ENCODE measurements at regions not wholly inside any gene's neighbourhood (a gene's known extent, or its start where the extent isn't known, plus 50 kb on each side); places are given as distances from the start of the nearest gene placed in this dataset.

- no peak for DNase-seq (ENCODE audit: low read depth)
Observed at GRCh38 chr10:31644931-31645633, 283.5 kb downstream of the ARHGAP12 start.

- DNase-seq (ENCODE audit: low read depth) = no peak
Observed at GRCh38 chr10:31642281-31642680, 286.4 kb downstream of the ARHGAP12 start.

GRCh38 chr10:31635415-31636065 is 293.1 kb downstream of the ARHGAP12 start:
- no peak for DNase-seq (ENCODE audit: low read depth)

GRCh38 chr10:31635009-31635408 is 293.6 kb downstream of the ARHGAP12 start:
- no peak for DNase-seq (ENCODE audit: low read depth)

GRCh38 chr10:31630861-31631567 is 297.6 kb downstream of the ARHGAP12 start:
- DNase-seq (ENCODE audit: low read depth) = no peak

- DNase-seq (ENCODE audit: low read depth) = no peak
Observed at GRCh38 chr10:31625566-31625965, 303.1 kb downstream of the ARHGAP12 start.

GRCh38 chr10:31624611-31625010 is 304.0 kb downstream of the ARHGAP12 start:
- DNase-seq (ENCODE audit: low read depth) = no peak

- no peak for DNase-seq (ENCODE audit: low read depth)
Observed at GRCh38 chr10:31623947-31624346, 304.7 kb downstream of the ARHGAP12 start.

- DNase-seq (ENCODE audit: low read depth) = peak; percentile 63
Observed at GRCh38 chr10:31623466-31623865, 304.4 kb downstream of the ZEB1 start.

- peak; percentile 92 for DNase-seq (ENCODE audit: low read depth)
Observed at GRCh38 chr10:31622978-31623377, 304.0 kb downstream of the ZEB1 start.

- DNase-seq (ENCODE audit: low read depth) = no peak
Observed at GRCh38 chr10:31621733-31622132, 302.7 kb downstream of the ZEB1 start.

GRCh38 chr10:31620226-31621151 is 301.5 kb downstream of the ZEB1 start:
- no peak for DNase-seq (ENCODE audit: low read depth)

GRCh38 chr10:31619531-31620061 is 300.6 kb downstream of the ZEB1 start:
- no peak for DNase-seq (ENCODE audit: low read depth)

GRCh38 chr10:31618541-31619291 is 299.7 kb downstream of the ZEB1 start:
- DNase-seq (ENCODE audit: low read depth) = peak; percentile 49

- no peak for DNase-seq (ENCODE audit: low read depth)
Observed at GRCh38 chr10:31617757-31618156, 298.7 kb downstream of the ZEB1 start.

- DNase-seq (ENCODE audit: low read depth) = no peak
Observed at GRCh38 chr10:31617133-31617532, 298.1 kb downstream of the ZEB1 start.

- no peak for DNase-seq (ENCODE audit: low read depth)
Observed at GRCh38 chr10:31615129-31615528, 296.1 kb downstream of the ZEB1 start.

- DNase-seq (ENCODE audit: low read depth) = no peak
Observed at GRCh38 chr10:31614611-31615010, 295.6 kb downstream of the ZEB1 start.

GRCh38 chr10:31612082-31612481 is 293.1 kb downstream of the ZEB1 start:
- no peak for DNase-seq (ENCODE audit: low read depth)

GRCh38 chr10:31611161-31611560 is 292.1 kb downstream of the ZEB1 start:
- no peak for DNase-seq (ENCODE audit: low read depth)

GRCh38 chr10:31607481-31607880 is 288.5 kb downstream of the ZEB1 start:
- no peak for DNase-seq (ENCODE audit: low read depth)
